Occipital lobe (tissue), 1 donor: ENCODE measurements at regions not wholly inside any gene's neighbourhood (a gene's known extent, or its start where the extent isn't known, plus 50 kb on each side); places are given as distances from the start of the nearest gene placed in this dataset.
"Not testable (repeated sequence)": the region's sequence is repeated elsewhere in the genome, so short reads cannot be mapped to it uniquely, and the experiment has no call there.

Source experiments
- DNase-seq: peaks from one replicate; lab custom pipeline; 2025; lab: John Stamatoyannopoulos, UW

DNA sequence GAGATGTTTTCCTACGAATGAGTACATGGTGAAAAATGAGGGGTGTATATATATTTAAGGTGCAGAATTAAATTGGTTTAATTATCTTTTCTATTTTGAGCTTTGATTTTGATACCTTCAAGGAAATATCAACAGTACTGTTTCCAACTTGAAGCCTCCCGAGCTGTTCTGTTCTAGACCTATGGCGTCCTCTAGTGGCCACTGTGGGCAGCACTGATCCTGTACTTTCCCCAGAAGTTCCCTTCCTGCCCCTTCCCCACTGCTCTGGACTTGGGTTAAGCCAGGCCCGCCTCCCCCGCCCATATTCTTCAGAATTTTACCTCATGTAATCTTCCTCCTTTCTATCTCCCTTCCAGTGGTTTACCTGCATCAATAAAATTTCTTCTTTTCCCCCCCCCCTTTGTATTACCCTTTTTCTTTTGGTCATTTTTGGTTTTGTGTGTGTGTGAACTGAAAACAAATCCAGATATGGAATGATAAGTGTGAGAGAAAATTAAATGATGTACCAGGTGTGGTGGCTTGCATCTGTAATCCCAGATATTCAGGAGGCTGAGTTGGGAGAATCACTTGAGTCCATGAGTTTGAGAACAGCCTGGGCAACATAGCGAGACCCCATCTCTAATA is 1643.5 kb downstream of the TP53TG3F start:
- no peak for DNase-seq

DNA sequence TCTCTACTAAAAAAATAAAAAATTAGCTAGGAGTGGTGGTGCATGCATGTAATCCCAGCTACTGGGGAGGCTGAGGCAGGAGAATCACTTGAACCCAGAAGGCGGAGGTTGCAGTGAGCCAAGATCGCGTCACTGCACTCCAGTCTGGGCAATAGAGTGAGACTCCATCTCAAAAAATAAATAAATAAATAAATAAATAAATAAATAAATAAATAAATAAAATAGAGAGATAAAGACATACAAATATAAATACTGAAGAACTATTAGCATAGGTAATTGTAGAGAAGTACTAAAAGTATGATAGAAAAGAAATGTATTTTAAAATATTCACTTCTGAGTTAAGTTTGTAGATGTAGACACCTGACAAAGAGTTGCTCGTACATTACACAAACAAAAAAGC is 1652.4 kb downstream of the TP53TG3F start:
- not testable (repeated sequence) for DNase-seq

- DNase-seq, result no peak
These were observed 1672.0 kb downstream of the TP53TG3F start for GRCh38 chr16:35131429-35131828.

DNA sequence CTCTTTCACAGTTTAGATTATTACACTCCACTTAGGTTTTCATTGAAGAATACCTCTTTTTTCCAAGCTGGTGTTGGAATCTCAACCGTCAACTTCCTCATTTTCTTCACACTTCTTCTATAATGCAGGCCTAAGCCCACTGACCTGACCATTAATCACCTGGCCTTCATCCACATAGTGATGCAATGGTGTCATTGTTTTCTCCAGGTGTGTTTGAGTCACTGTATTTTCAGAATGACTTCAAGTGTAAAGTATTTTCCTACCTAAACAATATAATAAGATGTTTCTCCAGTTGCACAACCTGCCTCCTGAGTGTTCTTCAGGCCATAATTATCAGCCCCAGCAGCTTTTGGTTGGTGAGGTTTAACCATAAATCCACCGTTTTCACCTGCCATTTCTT is 1675.1 kb downstream of the TP53TG3F start:
- no peak for DNase-seq

DNA sequence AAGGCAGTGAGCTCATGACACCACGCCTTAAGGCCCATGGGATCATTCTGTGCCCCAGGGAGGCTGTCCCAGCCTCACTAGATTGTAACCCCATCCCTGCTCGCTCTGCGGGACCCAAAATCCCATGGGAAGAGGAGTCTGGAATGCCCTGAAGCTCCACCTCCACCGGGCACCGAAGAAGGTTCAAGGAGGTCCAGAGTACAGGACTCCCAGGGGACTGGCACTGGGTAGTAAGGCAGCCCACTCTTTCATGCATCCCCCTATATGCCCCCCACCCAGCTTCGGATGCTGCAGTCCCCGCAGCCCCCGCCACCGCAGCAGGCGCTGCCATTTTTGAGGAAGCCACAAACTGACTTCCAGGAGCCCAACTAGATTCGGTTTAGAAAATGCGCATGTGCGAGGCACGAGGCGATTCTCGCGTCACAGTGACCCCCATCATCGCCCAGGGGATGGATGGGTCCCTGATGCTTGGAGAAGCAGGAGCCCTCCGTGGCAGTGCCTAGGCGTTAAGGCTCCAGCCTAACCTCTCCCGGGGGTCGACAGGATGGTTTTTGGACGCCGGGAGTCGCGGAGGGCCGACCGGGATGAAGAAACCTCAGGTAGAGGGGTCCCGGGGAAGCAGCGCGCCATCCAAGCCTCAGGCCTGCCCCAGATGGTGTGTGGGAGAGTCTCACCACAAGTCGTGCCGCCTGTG is 1681.0 kb downstream of the TP53TG3F start:
- no peak for DNase-seq

DNA sequence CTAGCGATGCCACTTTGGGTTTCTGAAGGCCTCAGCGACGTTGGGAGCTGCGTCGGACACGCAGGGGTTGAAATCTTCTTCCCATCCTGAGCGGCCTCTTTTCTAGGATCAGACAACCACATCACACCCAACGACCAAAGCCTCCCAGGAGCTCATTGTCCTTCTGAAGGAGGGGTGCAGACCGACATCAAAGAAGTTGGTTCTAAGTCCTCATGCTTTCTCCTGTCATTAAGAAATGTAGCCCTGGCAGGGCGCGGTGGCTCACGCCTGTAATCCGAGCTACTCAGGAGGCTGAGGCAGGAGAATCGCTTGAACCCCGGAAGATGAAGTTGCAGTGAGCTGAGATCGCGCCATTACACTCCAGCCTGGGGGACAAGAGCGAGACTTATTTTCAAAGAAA is 1681.9 kb downstream of the TP53TG3F start:
- no peak for DNase-seq

GRCh38 chr16:35142147-35142808 is 1682.9 kb downstream of the TP53TG3F start:
- DNase-seq, result no peak

DNA sequence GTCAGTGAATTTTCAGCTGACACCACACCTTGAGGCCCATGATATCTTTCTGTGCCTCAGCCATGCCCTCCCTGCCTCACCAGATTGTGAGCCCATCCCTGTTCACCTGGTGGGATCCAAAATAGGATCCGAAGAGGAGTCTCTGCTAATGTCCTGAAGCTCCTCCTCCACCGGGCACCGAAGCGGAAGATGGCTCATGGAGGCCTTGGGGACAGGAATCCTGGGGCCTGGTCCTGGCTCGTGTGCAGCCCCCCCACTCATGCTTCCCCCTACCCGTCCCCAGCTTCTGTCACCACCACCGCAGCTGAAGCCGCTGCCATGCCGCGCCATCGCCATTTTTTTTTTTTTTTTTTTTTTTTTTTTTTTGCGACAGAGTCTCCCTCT is 1683.4 kb downstream of the TP53TG3F start:
- DNase-seq, result no peak

DNA sequence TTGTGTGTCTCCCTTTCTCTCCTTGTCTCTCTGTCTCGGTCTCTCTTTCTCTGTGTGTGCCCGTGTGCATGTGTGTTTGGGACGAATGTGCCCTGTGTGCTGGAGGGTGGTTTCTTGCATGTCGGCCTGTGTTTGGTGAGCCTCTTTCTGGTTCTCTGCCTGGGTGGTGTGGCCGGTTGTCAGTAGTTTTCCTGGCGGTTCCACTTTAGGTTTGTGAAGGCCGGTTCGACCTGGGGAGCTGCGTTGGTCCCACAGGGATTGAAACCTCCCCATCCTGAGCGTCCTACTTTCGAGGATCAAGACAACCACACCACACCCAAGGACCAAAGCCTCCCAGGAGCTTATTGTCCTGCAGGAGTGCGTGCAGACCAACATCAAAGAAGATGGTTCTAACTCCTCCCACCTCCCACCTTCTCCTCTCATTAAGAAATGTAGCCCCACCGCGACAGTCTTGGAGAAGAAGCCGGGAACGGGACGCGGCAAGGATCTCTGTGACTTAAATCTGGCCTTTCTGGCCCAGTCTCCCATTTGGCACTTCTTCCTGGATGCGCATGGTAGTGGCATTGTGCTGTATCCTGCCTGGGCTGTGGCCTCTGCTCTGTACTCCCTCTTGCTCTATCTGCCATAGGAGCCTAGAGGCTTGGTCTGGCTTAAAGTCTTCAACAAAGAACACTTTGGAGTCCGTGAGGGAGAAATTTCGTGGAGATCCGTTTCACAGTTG is 1685.0 kb downstream of the TP53TG3F start:
- DNase-seq, result no peak

DNA sequence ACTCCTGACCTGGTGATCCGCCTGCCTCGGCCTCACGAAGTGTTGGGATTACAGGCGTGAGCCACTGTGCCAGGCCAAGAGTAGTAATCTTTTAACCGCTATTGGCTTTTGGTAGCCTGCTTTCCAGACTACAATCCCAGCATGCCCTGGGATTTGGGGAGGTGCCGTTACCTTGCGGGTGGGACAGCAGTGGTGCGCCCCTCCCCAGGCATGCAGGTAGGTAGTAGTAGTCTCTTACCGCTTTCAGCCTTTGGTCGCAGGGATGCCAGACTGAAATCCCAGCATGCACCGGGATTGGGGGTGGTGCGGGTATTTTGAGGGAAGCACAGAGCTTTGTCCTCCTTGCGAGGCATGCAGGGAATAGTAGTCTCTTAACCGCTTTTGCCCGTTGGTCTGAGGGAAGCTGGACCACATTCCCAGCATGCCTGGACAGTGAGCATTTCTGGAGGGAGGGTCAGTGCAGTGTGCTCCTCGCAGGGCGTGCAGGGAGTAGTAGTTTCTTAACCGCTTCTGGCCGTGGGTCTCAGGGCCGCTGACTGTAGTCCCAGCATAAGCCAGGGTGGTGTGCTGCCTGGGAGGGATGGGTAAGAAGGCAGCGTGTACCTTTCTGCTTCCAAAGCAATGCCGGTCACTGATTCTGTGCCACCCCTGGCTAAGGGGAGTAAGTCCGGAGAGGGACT is 1686.8 kb downstream of the TP53TG3F start:
- no peak for DNase-seq

GRCh38 chr16:35146723-35147458 is 1687.5 kb downstream of the TP53TG3F start:
- no peak for DNase-seq

DNA sequence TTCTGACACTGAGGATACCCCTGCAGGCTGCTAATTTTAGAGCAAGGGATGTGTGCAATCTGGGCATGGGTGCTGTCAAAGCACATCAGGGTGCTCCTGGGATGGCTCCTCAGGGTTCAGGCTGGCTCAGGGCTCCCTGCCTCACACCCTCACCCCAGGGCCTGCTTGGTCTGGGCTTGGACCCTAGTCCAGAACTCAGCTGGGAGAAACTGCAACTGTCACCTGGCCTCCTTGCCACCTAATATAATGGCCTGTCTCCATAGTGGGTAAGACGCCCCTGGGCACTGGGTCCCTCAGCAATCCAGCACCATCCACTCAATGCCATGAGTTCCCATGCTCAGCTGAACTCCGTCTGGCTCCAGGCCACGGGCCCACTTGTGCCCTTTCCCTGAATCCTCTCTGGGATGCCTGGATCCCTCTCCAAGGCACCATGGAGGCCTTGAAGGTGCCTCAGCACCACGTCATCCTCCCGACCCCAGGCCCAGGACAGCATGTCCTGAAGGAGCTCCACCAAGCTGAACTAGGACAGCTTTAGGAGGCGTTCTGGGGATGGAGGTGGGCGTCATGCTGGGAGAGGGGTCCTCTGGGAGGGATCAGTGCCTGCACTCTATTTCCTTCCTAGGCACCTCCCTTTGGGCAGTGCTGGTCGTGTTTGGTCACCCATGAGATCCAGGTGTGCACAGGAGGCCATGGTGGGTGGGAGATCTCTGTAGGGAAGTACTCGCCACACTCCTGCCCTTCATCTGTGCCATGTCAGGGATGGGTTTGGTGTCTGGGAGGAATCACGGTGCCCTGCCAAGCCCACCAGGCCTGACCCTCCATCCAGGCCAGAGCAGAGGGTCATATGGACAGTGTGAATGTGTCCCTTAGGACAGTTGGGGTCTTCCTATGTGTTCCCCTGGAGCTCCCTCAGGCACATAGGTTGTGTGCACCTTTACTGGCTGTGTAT is 1688.4 kb downstream of the TP53TG3F start:
- no peak for DNase-seq

- no peak for DNase-seq
These were observed 1689.3 kb downstream of the TP53TG3F start for GRCh38 chr16:35148748-35149147.

- no peak for DNase-seq
These were observed 1690.1 kb downstream of the TP53TG3F start for GRCh38 chr16:35149550-35149949.

GRCh38 chr16:35150805-35151312 is 1691.4 kb downstream of the TP53TG3F start:
- DNase-seq, result no peak

DNA sequence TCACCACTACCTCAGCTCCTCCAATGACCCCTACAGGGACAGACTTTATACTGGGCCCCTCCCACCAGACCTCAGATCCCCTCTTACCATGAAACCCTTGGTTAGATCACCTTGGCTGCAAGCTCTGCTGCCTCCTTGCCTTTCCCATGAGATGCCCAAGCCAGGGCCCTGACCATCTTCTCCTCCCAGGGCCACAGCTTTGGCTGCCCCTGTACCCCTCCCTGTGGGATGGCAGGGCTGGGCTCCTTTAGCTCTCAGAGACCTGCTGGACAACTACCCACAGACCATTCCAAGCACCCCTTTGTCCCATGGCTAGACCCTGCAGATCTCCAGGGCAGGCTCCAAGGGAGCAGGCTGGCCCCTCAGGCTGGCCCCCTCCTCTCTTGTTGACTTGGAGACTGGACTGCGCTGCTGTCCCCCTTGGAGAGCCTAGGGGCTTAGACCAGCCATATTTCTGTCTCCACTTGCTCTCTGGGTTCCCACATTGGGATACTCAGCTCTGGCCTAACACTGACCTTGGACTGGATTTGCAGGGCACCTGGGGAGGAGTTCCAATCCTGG is 1692.7 kb downstream of the TP53TG3F start:
- no peak for DNase-seq

DNA sequence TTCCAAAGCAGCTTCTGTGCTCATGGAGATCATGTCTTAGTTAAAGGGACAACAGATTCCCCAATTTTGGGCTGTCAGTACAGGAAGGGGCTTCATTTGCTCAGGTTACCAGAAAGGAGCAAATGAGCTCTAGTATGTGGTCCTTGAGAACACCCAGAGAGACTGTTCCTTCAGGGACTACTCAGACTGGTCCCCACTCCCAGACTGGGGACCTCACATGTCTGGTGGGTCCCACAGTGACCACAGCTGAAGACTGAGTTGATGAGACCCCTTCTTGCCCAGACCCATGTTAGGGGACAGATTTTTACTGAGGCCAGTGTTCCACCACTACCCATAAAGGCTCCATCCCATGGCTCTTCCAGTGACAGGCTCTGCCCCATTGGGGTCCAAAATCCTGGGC is 1695.2 kb downstream of the TP53TG3F start:
- DNase-seq, result no peak

GRCh38 chr16:35157549-35157948 is 1698.1 kb downstream of the TP53TG3F start:
- not testable (repeated sequence) for DNase-seq

- DNase-seq, result not testable (repeated sequence)
These were observed 1709.9 kb downstream of the TP53TG3F start for GRCh38 chr16:35169324-35169723.
